Peyer's patch (tissue), 4 donors: ENCODE measurements at regions not wholly inside any gene's neighbourhood (a gene's known extent, or its start where the extent isn't known, plus 50 kb on each side); places are given as distances from the start of the nearest gene placed in this dataset.

ENCODE experiments used
- CTCF ChIP-seq, 6 experiments: fragments of 450-650 bp in 4 of 6; fragments of 200-600 bp in 2 of 6; sonication (generic) in 1 of 6; IDR thresholded peaks; one replicate each; pipeline ENCODE4 v1.5.1; 2017 to 2019; ENCODE audit warnings: antibody characterized with exemption in 6 of 6, mild to moderate bottlenecking in 3 of 6, moderate library complexity in 1 of 6
- POLR2A ChIP-seq, 2 donors: fragments of 450-650 bp; IDR thresholded peaks; one replicate each; pipeline ENCODE4 v1.5.1; 2017; ENCODE audit warnings: antibody characterized with exemption in 2 of 2, mild to moderate bottlenecking in 2 of 2, moderate library complexity in 2 of 2

GRCh38 chr16:51875834-51876600, 670.9 kb downstream of the TOX3 start:
- TF ChIP-seq CTCF (IDR thresholded peaks at IDR 0.05) (no peak), POLR2A (IDR thresholded peaks at IDR 0.05) (no peak)
